Keratinocyte (primary cell): ENCODE measurements at regions not wholly inside any gene's neighbourhood (a gene's known extent, or its start where the extent isn't known, plus 50 kb on each side); places are given as distances from the start of the nearest gene placed in this dataset.

ENCODE experiments used
- EZH2 ChIP-seq: IDR thresholded peaks from one replicate; pipeline ENCODE4 v1.6.1; 2012; ENCODE audit warnings: inconsistent platforms, mild to moderate bottlenecking, low read length, moderate library complexity
- TF ChIP-seq, protein P1 (sequence below), 3 experiments: IDR thresholded peaks in 1 of 3; conservative IDR thresholded peaks in 1 of 3; optimal IDR thresholded peaks in 1 of 3; 2 replicates in 2 of 3; 3 replicates in 1 of 3; pipeline versions ENCODE3 to v1.5.1; 2011; ENCODE audit warnings: low read length in 3 of 3, mild to moderate bottlenecking in 3 of 3, moderate library complexity in 2 of 3, control low read depth in 1 of 3, inconsistent platforms in 1 of 3; ENCODE audit not compliant: insufficient read depth in 2 of 3; ENCODE audit errors: extremely low read depth in 1 of 3

DNA sequence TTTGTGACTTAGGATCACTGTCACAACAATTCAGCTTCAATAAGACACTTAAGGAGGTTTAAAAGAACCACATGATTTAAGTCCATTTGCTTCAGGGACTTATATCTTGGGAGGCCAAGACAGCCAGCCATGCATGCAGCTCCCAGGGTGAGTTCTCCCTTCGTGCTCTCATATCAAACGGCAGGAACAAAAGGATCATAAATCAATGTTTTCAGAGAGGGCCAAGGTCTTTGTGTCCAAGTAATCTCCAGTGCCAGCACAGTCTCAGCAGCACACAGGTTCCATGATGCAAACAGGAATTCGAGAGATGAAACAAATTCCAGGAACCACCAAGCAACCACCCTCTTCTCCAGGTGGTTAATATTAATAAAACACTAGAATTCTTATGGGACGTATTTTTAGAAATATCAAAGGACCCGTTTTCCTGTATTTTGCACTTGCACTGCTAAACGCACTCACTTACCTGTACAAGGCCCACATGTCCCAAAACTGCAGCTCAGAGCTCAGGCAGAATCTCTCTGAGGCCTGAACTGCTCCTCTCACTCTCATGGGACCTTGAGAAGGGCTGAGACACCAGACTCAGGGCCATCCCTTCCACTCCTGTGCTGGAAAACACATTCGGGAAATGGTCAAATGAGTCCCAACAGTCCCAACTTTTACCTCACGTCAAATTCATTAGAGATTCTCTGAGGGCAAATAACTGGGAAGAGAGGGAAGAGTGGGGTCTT, 100.0 kb upstream of the RAB4A start:
- TF ChIP-seq, protein P1, sequence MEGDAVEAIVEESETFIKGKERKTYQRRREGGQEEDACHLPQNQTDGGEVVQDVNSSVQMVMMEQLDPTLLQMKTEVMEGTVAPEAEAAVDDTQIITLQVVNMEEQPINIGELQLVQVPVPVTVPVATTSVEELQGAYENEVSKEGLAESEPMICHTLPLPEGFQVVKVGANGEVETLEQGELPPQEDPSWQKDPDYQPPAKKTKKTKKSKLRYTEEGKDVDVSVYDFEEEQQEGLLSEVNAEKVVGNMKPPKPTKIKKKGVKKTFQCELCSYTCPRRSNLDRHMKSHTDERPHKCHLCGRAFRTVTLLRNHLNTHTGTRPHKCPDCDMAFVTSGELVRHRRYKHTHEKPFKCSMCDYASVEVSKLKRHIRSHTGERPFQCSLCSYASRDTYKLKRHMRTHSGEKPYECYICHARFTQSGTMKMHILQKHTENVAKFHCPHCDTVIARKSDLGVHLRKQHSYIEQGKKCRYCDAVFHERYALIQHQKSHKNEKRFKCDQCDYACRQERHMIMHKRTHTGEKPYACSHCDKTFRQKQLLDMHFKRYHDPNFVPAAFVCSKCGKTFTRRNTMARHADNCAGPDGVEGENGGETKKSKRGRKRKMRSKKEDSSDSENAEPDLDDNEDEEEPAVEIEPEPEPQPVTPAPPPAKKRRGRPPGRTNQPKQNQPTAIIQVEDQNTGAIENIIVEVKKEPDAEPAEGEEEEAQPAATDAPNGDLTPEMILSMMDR (optimal IDR thresholded peaks at IDR 0.05 in 1 of 3, IDR thresholded peaks at IDR 0.05 in 1 of 3, conservative IDR thresholded peaks at IDR 0.05 in 1 of 3; ENCODE audit: extremely low read depth in 1 of 3, insufficient read depth in 2 of 3, low read length in 3 of 3), result no peak
- TF ChIP-seq EZH2, result no peak
